ENCODE measurements at regions not wholly inside any gene's neighbourhood (a gene's known extent, or its start where the extent isn't known, plus 50 kb on each side); places are given as distances from the start of the nearest gene placed in this dataset.
A peak's percentile ranks its signal among the peaks of the same experiment; 100 is the strongest.

DNA sequence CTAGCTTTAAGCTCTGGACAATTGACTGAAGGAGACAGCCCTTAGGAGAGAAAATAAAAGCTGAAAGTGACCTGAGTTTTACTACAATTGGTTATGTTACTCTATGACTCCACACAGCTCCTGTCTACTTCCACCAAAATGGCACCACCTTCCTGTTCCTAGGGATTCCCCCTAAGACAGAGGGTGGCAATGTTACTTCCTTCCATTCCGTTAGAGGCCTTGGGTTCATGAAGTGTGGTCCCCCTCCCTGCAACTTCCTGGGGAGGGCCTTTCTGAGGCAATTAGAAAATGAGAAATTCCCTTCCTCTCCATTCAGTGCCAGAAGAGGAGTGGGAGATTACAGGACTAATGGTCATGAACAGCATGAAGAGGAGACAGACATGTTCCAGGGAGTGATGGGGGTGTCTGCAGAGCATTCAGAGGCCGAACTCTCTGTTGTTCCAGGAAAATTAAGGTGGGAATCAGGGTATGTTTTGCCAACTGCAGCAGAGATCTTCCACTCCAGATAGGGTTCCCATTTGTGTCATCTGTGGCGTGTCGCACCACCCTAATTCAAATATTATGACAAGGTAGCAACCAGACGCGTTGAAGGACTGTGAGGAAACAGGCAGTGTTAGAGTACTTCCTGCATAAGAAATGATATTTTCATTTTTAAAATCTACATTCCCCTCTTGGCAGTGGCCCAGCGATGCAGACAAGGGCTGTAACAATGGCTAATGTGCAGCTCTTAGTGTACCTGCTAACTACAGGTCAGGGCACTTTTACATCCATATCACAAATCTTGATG lies 53.1 kb upstream of the TRIM67 start:
- peaks cover 4% of the 10 kb centered on the region for H3K27me3 Mint-ChIP-seq
- peak overlapping the region; percentile 57 for H3K4me3 Mint-ChIP-seq
- H3K27ac Mint-ChIP-seq, result no peak overlapping the region

DNA sequence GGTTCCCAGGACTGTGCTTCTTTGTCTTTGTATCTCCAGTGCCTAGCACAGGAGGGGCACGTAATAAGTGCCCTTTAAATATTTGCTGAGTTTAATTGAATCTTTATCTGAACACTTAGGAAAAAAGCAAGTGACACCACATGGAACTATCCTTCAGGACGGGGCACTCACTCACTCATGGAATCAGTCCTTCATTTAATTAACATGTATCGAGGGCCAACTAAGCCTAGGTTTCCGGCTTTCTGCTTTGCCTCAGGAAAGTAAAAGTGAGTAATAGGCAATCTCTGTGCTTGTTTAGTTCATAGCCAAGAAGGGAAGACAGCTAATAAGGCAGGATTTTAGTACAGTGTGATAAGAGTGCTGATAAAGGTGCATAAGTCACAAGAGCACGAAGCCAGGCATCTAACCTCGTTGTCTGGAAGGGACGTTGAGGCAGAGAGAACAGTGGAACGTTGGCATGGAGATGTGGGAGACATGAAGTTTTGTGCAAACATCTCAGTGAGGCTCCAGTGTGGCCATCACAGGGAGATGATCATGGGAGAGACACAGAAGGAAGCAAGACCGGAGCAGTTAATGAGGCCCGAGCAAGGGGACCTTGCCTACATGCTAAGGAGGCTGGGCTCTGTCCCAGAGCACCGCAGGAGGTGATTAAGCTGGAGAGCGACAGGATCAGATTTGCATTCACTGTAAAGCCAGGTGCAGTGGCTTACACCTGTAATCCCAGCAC lies 54.1 kb upstream of the TRIM67 start:
- no peaks in the 10 kb centered on the region for H3K36me3 Mint-ChIP-seq
- peaks cover 5% of the 10 kb centered on the region for H3K27me3 Mint-ChIP-seq
- H3K27ac Mint-ChIP-seq, result no peak overlapping the region
- peaks cover 9% of the 10 kb centered on the region for H3K9me3 Mint-ChIP-seq
- no peak overlapping the region for H3K4me3 Mint-ChIP-seq
- peaks cover 16% of the 10 kb centered on the region for H3K4me1 Mint-ChIP-seq

More for the DNA sequence above, 53.1 kb upstream of the TRIM67 start:
- Mint-ChIP-seq H3K9me3 (peaks cover 9% of the 10 kb centered on the region), H3K4me1 (peaks cover 16% of the 10 kb centered on the region), H3K36me3 (no peaks in the 10 kb centered on the region)

DNA sequence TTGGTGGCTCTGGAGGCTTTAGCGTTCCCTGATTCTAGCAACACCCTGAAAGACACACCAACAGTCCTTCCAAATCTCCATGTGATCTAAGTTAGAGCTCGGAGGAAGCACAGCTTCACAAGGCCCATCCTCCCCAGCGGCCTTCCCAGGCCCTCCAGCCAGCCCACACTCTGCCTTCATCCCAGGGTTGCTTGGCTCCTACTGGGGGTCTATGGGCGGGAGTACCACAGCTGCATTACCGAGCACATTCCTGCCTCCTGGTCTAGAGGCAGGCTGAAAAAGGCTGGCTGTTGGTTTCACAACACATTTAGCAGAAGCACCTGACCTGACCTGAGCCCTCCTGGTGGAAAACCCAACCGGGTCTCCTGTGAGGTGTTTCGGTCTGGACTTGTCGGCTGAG lies 54.7 kb upstream of the TRIM67 start:
- no peak overlapping the region for H3K4me3 Mint-ChIP-seq
- H3K27me3 Mint-ChIP-seq, result peaks cover 7% of the 10 kb centered on the region
- H3K36me3 Mint-ChIP-seq, result no peaks in the 10 kb centered on the region
- H3K9me3 Mint-ChIP-seq, result peaks cover 8% of the 10 kb centered on the region
- H3K27ac Mint-ChIP-seq, result no peak overlapping the region
- H3K4me1 Mint-ChIP-seq, result peaks cover 16% of the 10 kb centered on the region

DNA sequence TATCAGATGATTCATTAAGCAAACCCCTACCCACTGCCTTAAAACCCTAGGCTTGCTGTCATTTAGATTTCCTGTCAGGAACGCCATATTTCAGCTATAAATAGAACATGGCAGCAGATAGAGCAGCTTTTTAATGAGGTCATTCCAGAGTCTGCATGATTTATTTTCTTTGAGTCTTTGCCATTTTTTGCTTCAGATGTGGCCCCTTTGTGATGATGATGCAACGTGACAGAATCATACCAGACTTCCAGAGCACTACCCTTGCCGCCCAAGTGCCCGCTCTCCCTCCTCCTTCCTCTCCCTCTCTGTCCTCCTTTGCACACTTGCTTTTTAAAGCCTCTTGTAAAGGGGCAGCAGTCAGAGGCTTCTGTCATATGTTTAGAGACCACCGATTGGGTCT lies 55.5 kb upstream of the TRIM67 start:
- peaks cover 7% of the 10 kb centered on the region for H3K27me3 Mint-ChIP-seq
- H3K4me3 Mint-ChIP-seq, result no peak overlapping the region
- H3K27ac Mint-ChIP-seq, result no peak overlapping the region
- peaks cover 16% of the 10 kb centered on the region for H3K4me1 Mint-ChIP-seq
- H3K9me3 Mint-ChIP-seq, result peaks cover 5% of the 10 kb centered on the region
- H3K36me3 Mint-ChIP-seq, result no peaks in the 10 kb centered on the region

DNA sequence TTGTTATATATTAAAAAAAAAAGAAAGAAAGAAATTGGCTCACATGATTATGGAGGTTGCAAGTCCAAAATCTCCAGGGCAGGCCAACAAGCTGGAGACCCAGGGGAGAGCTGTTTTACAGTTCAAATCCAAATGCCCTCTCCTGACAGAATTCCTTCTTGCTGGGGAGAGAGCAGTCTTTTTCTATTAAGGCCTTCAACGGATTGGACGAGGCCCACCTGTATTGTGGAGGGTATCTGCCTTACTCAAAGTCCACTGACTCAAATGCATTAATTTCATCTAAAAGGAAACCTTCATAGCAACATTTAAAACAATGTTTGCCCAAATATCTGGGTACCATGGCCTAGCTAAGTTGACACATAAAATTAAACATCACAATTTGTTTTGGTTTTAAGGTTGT lies 56.9 kb upstream of the TRIM67 start:
- H3K4me3 Mint-ChIP-seq, result no peak overlapping the region
- H3K9me3 Mint-ChIP-seq, result peaks cover 5% of the 10 kb centered on the region
- peaks cover 8% of the 10 kb centered on the region for H3K27me3 Mint-ChIP-seq
- peaks cover 16% of the 10 kb centered on the region for H3K4me1 Mint-ChIP-seq
- H3K36me3 Mint-ChIP-seq, result no peaks in the 10 kb centered on the region
- H3K27ac Mint-ChIP-seq, result no peak overlapping the region

DNA sequence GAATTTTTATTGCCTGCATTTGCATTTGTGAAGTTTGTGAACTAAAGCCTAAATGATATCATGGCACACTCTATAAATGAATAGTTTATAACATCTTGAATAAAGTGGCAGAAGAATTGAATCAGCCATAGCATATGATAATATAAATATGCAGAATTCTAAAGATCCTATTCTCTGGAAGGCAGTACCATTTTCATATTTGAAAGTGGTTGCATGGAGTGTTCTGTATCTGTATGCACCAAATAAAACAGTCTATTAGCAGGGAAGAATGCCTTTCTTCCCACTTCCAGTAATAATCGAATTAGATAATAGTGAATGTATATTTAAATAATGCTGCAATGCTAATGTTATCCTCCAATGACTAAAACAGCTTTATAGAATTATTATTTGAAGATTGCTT lies 57.9 kb upstream of the TRIM67 start:
- Mint-ChIP-seq H3K4me3 (no peak overlapping the region), H3K27me3 (peaks cover 8% of the 10 kb centered on the region), H3K9me3 (peaks cover 5% of the 10 kb centered on the region)

DNA sequence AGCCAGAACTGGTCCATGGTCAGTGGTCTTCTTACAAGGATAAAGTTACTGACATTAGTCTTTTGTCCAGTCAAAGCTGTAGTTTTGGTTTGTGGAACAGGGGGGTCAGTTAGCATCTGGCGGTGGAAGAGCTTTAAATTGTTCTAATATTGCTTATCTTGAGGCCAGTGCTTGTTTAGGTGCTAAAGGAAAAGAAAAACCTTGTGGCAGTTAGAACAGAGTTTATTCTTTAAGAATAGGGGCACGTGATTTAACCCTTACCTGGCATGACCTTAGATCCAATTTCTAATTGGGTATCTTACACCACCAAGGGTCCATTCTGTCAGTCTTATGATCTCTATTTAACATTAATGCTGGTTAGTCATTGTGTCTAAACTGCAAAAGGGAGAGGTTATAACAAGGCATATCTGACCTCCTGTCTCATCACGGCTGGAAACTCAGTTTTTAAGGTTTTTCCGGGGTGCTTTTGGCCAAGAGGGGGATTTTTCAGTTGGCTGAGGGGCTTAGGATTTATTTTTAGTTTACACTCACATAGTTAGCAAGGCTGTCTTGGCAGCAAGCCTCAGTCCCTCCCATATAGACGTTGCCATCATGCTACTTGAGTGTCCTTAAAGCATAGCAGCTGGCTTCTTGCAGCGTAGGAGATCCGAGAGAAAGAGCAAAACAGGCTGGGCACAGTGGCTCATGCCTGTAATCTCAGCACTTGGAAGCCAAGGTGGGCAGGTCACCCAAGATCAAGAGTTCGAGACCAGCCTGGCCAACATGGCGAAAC lies 60.1 kb upstream of the FAM89A start:
- Mint-ChIP-seq H3K27ac (no peak overlapping the region), H3K4me1 (no peaks in the 10 kb centered on the region), H3K36me3 (no peaks in the 10 kb centered on the region), H3K27me3 (peaks cover 9% of the 10 kb centered on the region), H3K9me3 (peaks cover 5% of the 10 kb centered on the region), H3K4me3 (no peak overlapping the region)

More for the DNA sequence above, 57.9 kb upstream of the TRIM67 start:
- Mint-ChIP-seq H3K36me3 (no peaks in the 10 kb centered on the region), H3K4me1 (peaks cover 15% of the 10 kb centered on the region), H3K27ac (no peak overlapping the region)

DNA sequence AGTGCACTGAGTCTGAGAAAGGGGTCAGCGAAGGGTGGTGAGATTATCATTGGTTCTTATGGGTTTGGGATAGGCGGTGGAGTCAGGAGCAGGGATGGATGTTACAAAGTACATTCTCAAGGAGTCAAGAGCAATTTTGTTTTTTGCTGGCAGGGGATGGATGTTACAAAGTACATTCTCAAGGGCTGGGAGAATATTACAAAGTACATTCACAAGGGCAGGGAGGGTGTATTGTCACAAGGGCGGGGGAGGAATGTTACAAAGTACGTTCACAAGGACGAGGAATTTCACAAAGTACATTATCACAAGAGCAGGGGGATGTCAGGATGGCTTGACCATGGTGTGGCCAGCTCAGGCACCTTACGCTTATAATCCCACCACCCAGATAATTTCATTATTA lies 59.3 kb upstream of the FAM89A start:
- Mint-ChIP-seq H3K27ac (no peak overlapping the region), H3K9me3 (peaks cover 5% of the 10 kb centered on the region), H3K36me3 (no peaks in the 10 kb centered on the region), H3K4me3 (no peak overlapping the region), H3K27me3 (peaks cover 9% of the 10 kb centered on the region), H3K4me1 (no peaks in the 10 kb centered on the region)

DNA sequence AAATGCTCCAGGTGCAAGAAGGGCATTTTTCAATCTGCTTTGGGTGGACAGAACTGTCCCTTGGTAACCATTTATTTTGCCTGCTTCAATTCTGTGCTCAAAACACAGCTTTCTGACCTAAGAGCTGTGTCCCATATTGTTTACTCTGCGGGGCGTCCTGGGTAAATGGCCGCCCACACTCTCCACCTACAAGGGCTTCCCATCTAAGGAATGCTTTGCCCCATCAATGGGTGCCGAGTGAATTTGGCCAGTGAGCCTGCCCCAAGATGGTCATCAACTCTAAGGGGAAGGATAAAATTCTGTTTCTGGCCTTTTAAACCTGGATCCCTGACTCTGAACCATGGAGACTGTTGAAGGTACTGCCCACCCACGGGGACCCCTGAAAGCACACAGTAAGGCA lies 55.5 kb upstream of the FAM89A start:
- H3K9me3 Mint-ChIP-seq, result no peaks in the 10 kb centered on the region
- no peak overlapping the region for H3K4me3 Mint-ChIP-seq
- peaks cover 6% of the 10 kb centered on the region for H3K27me3 Mint-ChIP-seq
- H3K27ac Mint-ChIP-seq, result no peak overlapping the region
- H3K36me3 Mint-ChIP-seq, result no peaks in the 10 kb centered on the region
- no peaks in the 10 kb centered on the region for H3K4me1 Mint-ChIP-seq

DNA sequence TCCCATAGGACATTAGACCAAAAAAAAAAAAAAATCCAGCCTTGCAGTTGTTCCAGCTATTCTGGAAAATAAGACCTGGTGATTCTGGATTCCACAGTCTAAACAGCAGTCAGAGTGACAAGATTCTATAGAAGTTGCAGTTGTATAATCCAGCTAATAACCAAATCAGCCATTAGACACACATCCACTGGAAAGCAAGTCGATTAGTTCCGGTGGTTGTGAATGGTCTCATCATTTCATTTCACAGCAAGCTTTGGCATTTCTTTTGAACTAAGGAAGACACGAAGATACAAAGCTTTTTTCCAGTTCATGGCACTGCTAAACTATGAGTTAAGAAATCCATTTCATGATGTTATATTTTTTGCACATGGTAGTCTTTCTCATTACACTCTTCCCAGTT lies 54.4 kb upstream of the FAM89A start:
- peaks cover 6% of the 10 kb centered on the region for H3K27me3 Mint-ChIP-seq
- H3K9me3 Mint-ChIP-seq, result no peaks in the 10 kb centered on the region
- no peak overlapping the region for H3K4me3 Mint-ChIP-seq
- H3K27ac Mint-ChIP-seq, result no peak overlapping the region
- no peaks in the 10 kb centered on the region for H3K36me3 Mint-ChIP-seq
- no peaks in the 10 kb centered on the region for H3K4me1 Mint-ChIP-seq

DNA sequence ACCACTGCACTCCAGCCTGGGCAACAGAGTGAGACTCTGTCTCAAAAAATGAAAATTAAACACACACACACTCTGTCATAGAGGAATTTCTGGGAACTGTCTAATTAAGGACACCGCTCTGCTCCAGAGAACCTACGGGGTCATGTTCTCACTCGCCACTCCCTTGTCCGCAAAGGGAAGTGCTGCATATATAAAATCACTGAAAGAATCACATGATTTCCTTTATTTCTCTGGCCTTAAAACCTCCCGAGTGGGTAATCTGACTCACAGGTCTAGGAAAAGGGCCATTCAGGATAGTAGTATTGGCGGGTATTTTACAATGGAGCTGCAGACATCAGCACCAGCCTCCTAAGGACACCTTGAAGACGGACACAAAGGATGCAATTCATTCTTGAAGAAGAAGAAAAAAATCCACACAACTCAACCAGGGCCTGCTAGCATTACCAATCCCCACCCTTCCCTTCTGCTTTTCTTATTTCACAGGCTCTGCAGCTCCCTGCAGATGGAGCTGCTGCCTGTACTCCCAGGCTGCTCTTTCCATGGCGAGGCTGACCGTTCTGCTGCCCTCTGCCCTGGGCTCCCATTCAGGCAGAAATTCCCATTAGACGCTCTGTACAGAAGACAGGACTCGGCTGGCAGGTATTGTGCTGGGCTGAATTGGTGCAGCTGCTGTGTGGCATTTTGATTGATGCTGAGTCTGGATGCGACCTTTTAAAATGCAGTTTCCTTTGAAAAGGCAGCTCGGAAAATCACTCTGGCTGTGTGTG lies 53.3 kb upstream of the FAM89A start:
- H3K27me3 Mint-ChIP-seq, result peaks cover 6% of the 10 kb centered on the region
- no peak overlapping the region for H3K27ac Mint-ChIP-seq
- H3K9me3 Mint-ChIP-seq, result no peaks in the 10 kb centered on the region
- no peaks in the 10 kb centered on the region for H3K36me3 Mint-ChIP-seq
- H3K4me3 Mint-ChIP-seq, result no peak overlapping the region
- no peaks in the 10 kb centered on the region for H3K4me1 Mint-ChIP-seq

DNA sequence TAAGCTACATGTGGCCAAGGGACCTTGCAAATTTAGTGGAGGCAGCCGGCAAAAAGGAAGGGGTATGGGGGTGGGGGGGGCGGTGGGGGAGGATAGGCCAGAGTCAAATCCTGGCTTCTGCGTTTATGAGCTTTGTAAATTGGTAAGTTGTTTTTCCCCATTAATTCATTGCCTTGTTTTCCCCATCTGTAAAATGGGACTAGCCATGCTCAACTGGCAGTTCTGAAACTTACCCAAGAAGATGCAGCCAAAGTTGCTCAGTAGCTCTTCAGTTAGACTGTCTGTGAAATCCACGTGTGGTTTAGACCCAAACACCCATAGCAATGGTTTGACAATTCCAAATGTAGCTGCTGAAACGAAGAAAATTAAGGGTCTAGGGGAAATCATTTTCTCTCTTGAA lies 52.3 kb upstream of the FAM89A start:
- H3K36me3 Mint-ChIP-seq, result no peaks in the 10 kb centered on the region
- no peak overlapping the region for H3K4me3 Mint-ChIP-seq

DNA sequence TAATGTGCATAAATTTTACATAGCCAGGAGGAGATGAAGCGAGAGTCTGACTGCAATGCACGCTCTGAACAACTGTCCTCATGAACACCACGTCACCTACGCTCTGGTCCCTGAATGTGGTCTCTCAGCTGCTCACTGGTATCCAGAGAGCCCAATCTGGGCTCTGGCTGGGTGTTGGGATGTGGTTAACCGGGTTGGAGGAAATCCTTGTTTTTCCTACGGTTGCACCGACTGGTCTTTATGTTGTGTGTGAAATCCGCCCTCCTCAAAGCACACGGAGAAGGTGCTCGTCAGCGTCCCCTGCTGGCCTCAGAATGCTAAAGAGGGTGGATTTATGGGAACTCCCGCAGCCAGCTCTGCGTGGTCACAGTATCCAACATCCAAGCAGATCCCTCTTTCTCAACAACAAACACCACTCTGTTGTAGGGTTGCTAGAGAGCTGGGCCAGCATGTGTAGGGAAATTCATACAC lies 51.8 kb upstream of the FAM89A start:
- Mint-ChIP-seq H3K4me1 (no peaks in the 10 kb centered on the region), H3K27ac (no peak overlapping the region), H3K36me3 (no peaks in the 10 kb centered on the region), H3K27me3 (peaks cover 4% of the 10 kb centered on the region), H3K4me3 (no peak overlapping the region), H3K9me3 (no peaks in the 10 kb centered on the region)

More for the DNA sequence above, 52.3 kb upstream of the FAM89A start:
- H3K27ac Mint-ChIP-seq, result no peak overlapping the region
- no peaks in the 10 kb centered on the region for H3K9me3 Mint-ChIP-seq
- no peaks in the 10 kb centered on the region for H3K4me1 Mint-ChIP-seq
- H3K27me3 Mint-ChIP-seq, result peaks cover 6% of the 10 kb centered on the region

DNA sequence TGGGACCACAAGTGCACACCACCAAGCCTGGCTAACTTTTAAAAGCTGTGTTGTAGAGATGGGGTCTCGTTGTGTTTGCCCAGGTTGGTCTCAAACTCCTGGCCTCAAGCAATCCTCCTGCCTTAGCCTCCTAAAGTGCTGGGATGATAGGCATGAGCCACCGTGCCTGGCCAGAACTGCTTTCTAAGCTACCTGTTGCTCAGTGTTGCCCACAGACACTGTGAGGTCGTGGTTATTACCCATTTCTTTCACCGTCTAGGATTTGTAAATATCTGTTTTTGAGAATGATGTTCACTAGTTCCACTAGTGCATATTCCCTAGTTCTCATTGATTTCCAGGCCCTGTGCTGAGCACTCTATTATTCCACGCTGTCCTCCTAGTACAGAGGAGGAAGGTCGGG lies 51.4 kb upstream of the FAM89A start:
- Mint-ChIP-seq H3K4me3 (no peak overlapping the region), H3K27ac (no peak overlapping the region), H3K27me3 (peaks cover 4% of the 10 kb centered on the region), H3K9me3 (no peaks in the 10 kb centered on the region), H3K4me1 (no peaks in the 10 kb centered on the region), H3K36me3 (no peaks in the 10 kb centered on the region)

All from activated naive CD4-positive, alpha-beta T cell treated with anti-CD3 and anti-CD28 coated beads, Interleukin-2, amount 50 U/mL, for 24 hours (primary cell).